ENCODE measurements at regions not wholly inside any gene's neighbourhood (a gene's known extent, or its start where the extent isn't known, plus 50 kb on each side); places are given as distances from the start of the nearest gene placed in this dataset.

GRCh38 chr18:73990258-73990657 is 157.4 kb downstream of the FBXO15 start:
- Histone ChIP-seq H3K4me2 (ENCODE audit: low read length) (no peak overlapping the region), H3K79me2 (ENCODE audit: low read length) (no peaks in the 10 kb centered on the region), H3K4me1 (ENCODE audit: low read length) (no peaks in the 10 kb centered on the region), H2AFZ (ENCODE audit: low read depth, low read length) (no peak overlapping the region), H3K9ac (ENCODE audit: low read length) (no peak overlapping the region), H3K9me3 (ENCODE audit: insufficient read depth, low read length) (peaks cover 4% of the 10 kb centered on the region), H3K4me3 (ENCODE audit: low read length) (no peak overlapping the region), H4K20me1 (ENCODE audit: insufficient read depth, low read length) (no peaks in the 10 kb centered on the region), H3K27me3 (ENCODE audit: low read depth, low read length) (no peaks in the 10 kb centered on the region), H3K36me3 (replicated peaks; ENCODE audit: low read depth, low read length) (no peaks in the 10 kb centered on the region), H3K27ac (ENCODE audit: low read length) (no peak overlapping the region)
- TF ChIP-seq EZH2phosphoT487 (IDR thresholded peaks at IDR 0.05; ENCODE audit: low read depth) (no peak), CTCF (IDR thresholded peaks at IDR 0.05; ENCODE audit: low read depth, low read length) (no peak)

DNA sequence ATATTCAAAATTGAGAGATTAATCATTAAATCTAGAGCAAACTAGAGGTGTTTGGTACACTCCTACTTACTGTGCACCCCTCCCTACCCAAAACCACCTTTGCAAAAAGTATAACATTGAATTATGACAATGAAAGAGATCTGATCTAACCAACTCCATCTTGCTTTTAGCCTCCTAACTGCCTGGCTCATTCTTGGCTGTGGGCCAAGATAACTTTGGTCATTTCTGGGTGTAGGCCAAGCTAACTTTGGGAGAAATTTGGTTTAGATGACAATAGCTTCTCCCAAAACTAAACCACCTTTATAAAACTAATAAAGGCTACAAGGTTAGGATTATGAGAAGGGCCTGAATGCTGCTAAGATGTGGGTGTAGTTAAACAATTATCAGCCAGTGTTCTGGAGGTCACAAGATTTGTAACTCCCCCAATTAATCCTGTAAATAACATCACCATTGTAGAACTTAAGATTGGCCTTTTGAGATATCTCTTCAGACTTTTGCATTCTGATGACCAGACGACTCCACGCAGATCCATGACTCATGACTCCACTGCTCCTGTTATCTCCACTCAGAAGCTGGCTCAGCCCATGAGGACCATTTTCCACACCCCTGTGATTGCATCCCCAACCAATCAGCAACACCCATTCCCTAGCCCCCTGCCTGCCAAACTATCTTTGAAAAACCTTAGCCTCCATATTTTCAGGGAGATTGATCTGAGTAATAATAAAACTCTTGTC is 160.2 kb downstream of the FBXO15 start:
- Histone ChIP-seq H3K9me3 (ENCODE audit: insufficient read depth, low read length) (peaks cover 4% of the 10 kb centered on the region), H3K4me2 (ENCODE audit: low read length) (no peak overlapping the region), H3K27ac (ENCODE audit: low read length) (no peak overlapping the region), H3K4me3 (ENCODE audit: low read length) (no peak overlapping the region), H3K27me3 (ENCODE audit: low read depth, low read length) (no peaks in the 10 kb centered on the region), H3K36me3 (replicated peaks; ENCODE audit: low read depth, low read length) (no peaks in the 10 kb centered on the region), H3K4me1 (ENCODE audit: low read length) (no peaks in the 10 kb centered on the region), H3K9ac (ENCODE audit: low read length) (no peak overlapping the region), H2AFZ (ENCODE audit: low read depth, low read length) (no peak overlapping the region), H4K20me1 (ENCODE audit: insufficient read depth, low read length) (no peaks in the 10 kb centered on the region), H3K79me2 (ENCODE audit: low read length) (no peaks in the 10 kb centered on the region)
- TF ChIP-seq EZH2phosphoT487 (IDR thresholded peaks at IDR 0.05; ENCODE audit: low read depth) (no peak), CTCF (IDR thresholded peaks at IDR 0.05; ENCODE audit: low read depth, low read length) (no peak)

GRCh38 chr18:73986711-73987110 is 160.9 kb downstream of the FBXO15 start:
- peaks cover 4% of the 10 kb centered on the region for H3K9me3 ChIP-seq (ENCODE audit: insufficient read depth, low read length)
- H2AFZ ChIP-seq (ENCODE audit: low read depth, low read length) = no peak overlapping the region
- TF ChIP-seq CTCF (IDR thresholded peaks at IDR 0.05; ENCODE audit: low read depth, low read length) = no peak
- no peak for TF ChIP-seq EZH2phosphoT487 (IDR thresholded peaks at IDR 0.05; ENCODE audit: low read depth)
- no peak overlapping the region for H3K4me3 ChIP-seq (ENCODE audit: low read length)
- H3K27ac ChIP-seq (ENCODE audit: low read length) = no peak overlapping the region
- no peak overlapping the region for H3K4me2 ChIP-seq (ENCODE audit: low read length)
- no peaks in the 10 kb centered on the region for H3K4me1 ChIP-seq (ENCODE audit: low read length)
- no peaks in the 10 kb centered on the region for H3K36me3 ChIP-seq (replicated peaks; ENCODE audit: low read depth, low read length)
- no peak overlapping the region for H3K9ac ChIP-seq (ENCODE audit: low read length)
- no peaks in the 10 kb centered on the region for H4K20me1 ChIP-seq (ENCODE audit: insufficient read depth, low read length)
- no peaks in the 10 kb centered on the region for H3K27me3 ChIP-seq (ENCODE audit: low read depth, low read length)
- no peaks in the 10 kb centered on the region for H3K79me2 ChIP-seq (ENCODE audit: low read length)

- H3K4me1 ChIP-seq (ENCODE audit: low read length) = no peaks in the 10 kb centered on the region
- H3K27ac ChIP-seq (ENCODE audit: low read length) = no peak overlapping the region
- TF ChIP-seq CTCF (IDR thresholded peaks at IDR 0.05; ENCODE audit: low read depth, low read length) = no peak
- no peak for TF ChIP-seq EZH2phosphoT487 (IDR thresholded peaks at IDR 0.05; ENCODE audit: low read depth)
- H3K4me2 ChIP-seq (ENCODE audit: low read length) = no peak overlapping the region
- H3K9ac ChIP-seq (ENCODE audit: low read length) = no peak overlapping the region
- peaks cover 4% of the 10 kb centered on the region for H3K9me3 ChIP-seq (ENCODE audit: insufficient read depth, low read length)
- no peaks in the 10 kb centered on the region for H3K36me3 ChIP-seq (replicated peaks; ENCODE audit: low read depth, low read length)
- H4K20me1 ChIP-seq (ENCODE audit: insufficient read depth, low read length) = no peaks in the 10 kb centered on the region
- no peak overlapping the region for H3K4me3 ChIP-seq (ENCODE audit: low read length)
- H3K27me3 ChIP-seq (ENCODE audit: low read depth, low read length) = no peaks in the 10 kb centered on the region
- no peak overlapping the region for H2AFZ ChIP-seq (ENCODE audit: low read depth, low read length)
- no peaks in the 10 kb centered on the region for H3K79me2 ChIP-seq (ENCODE audit: low read length)
Measured at GRCh38 chr18:73985855-73986625, 161.6 kb downstream of the FBXO15 start.

Measured in OCI-LY3 (cell line).